GM18873 (cell line): ENCODE measurements at regions not wholly inside any gene's neighbourhood (a gene's known extent, or its start where the extent isn't known, plus 50 kb on each side); places are given as distances from the start of the nearest gene placed in this dataset.

Experiments used
- ATAC-seq: cut with Tn5 transposase; IDR thresholded peaks from one replicate; pipeline ENCODE4 v1.9.1; 2021; ENCODE audit warnings: mild to moderate bottlenecking, moderate library complexity, moderate number of reproducible peaks; ENCODE audit not compliant: unreplicated experiment, low FRiP score

DNA sequence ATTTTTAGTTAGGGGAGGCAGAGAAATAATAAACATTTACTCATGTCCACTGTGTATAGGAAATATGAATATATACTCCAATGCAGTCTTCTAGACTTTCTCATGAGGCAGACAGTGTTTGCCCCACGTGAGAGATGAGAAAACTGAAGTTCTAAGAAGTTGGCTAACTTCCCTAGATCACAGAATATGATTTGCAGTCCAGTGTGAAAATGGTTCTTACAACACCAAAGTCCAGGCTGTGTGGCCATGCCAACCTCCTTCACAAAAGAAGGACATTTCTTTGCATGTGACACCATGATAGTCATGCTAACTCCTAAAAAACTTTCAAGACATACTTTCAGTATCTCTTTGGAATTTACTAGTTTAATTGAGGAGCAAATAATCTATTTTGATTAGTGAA is 143.7 kb downstream of the IRS1 start:
- no peak for ATAC-seq

DNA sequence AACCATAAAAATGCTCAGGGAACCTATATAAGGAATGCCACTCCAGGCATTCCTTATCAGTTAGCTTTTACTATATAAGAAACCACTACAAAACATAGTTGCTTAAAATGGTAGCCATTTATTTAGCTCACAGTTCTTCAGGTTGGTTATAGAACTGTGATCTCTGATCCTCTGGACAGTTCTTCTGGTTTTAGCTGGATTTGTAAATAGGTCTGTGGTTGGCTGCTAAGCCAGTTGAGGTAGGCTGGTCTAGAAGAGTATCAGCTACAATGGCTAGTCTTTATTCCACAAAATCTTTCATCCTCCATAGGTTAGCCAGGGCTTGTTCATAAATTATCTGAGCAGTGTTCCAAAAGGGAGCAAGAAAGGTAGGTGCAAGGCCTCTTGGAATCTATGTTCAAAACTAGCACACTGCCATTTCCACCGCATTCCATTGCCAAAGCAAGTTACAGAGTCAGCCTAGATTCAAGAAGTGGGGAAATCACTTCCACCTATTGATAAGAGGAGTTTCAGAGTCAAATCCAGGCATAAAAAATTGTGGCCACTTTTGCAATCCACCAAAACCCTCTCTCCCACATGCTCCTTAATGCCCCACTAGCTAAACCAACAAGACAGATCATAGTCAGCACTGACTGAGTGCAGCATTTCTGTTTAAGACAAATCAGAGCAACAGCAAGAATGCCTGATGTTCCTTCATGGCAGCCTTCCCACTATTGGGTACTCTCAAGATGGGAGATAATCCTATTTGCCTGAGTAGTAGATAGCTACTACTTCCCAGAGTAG is 146.4 kb downstream of the IRS1 start:
- no peak for ATAC-seq

GRCh38 chr2:226652369-226652768 is 147.3 kb downstream of the IRS1 start:
- ATAC-seq = peak; percentile 54

GRCh38 chr2:226649871-226650660 is 149.6 kb downstream of the IRS1 start:
- ATAC-seq = no peak

- ATAC-seq = no peak
Measured at GRCh38 chr2:226649201-226649600, 150.4 kb downstream of the IRS1 start.

GRCh38 chr2:226647621-226648518 is 151.8 kb downstream of the IRS1 start:
- ATAC-seq = no peak

DNA sequence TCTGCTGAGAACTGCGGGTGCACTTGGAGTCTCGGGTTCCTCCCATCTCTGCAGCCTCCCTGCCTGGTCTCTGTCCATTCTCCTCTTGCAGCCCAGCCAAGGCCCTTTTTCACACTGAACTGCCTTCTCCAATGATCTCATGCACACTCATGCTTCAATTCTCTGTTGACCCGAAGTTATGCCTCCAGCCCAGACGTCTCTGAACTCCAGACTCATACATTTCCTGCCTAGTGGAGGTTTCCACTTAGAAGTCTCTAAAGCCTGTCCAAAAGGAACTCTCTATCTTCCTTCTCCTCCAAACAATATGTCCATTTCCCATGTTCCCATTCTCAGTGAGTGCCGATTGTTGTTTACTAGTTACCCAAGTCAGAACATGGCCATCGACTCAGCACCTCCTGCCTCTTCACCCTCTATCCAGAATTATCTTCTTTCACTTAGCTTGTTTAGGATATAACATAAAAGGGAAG is 155.2 kb downstream of the IRS1 start:
- no peak for ATAC-seq

DNA sequence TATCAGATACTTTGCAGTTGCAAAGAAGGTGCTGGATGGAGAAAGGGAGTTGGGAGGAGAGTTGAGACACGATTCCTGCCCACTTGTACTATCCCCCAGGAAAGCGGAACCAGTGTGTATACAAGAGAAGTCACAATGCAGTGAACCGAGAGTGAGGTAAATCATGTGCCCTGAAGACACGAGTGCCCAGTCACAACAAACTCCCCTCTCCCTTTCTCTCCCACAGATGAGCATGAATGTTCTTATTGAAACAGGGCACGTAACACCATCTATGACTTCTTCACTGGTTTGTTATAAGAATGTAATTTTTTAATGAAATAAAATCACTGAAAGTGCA is 155.7 kb downstream of the IRS1 start:
- ATAC-seq = no peak

- ATAC-seq = no peak
Measured at GRCh38 chr2:226643030-226643945, 156.3 kb downstream of the IRS1 start.

- no peak for ATAC-seq
Measured at GRCh38 chr2:226641008-226641407, 158.6 kb downstream of the IRS1 start.

- no peak for ATAC-seq
Measured at GRCh38 chr2:226640501-226640900, 159.1 kb downstream of the IRS1 start.

GRCh38 chr2:226639550-226639949 is 160.1 kb downstream of the IRS1 start:
- ATAC-seq = no peak

DNA sequence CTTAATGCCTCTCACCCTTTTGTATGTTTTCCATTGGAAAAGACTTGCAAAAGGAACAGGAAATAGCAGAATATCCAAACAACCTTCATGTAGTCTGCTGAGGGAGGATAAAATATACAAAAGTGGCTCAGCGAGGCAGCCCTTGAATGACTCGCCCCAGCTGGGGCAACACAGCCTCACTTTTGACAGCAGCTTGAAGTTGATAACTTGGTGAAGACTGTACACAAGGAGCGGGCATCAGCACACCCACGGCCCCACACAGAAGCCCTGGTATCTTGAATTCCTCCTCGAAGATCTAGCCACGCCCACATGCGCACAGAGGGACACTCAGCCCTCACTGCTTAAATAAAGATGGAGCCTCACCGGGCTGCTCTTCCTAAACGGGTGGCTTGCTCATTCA is 161.0 kb downstream of the IRS1 start:
- ATAC-seq = no peak

DNA sequence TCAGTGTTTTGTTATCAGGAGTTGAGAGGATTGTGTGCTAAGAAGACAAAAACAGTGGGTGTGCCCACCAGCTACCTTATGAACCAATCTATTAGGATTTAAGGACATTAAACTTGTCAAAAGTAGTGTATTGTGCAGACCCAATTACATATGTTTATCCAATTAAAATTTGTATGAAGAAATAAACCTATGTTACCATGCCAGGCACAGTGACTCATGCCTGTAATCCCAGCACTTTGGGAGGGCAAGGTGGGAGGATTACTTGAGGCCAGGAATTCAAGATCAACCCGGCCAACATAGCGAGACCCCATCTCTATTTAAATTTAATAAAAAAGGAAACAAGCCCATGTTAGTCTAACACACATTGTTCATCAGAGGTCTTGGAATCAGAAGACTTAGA is 162.2 kb downstream of the IRS1 start:
- ATAC-seq = no peak

DNA sequence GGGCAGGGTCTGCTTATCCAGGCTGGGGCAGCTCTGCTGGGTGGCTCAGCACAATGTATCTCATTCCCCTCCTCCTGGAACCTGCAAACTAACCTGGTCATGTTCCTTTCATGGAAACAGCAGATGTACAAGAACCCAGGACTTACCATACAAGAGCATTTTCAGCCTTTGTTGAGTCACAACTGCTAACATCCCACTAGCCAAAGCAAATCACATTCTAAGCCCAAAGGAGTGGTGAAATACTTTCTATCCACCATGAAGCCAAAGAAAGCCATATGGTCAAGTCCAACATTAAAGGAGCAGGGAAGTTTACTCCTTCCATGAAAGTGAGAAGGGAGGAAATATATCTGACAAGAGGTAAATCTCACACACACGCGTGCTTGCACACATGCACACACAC is 163.0 kb downstream of the IRS1 start:
- no peak for ATAC-seq

DNA sequence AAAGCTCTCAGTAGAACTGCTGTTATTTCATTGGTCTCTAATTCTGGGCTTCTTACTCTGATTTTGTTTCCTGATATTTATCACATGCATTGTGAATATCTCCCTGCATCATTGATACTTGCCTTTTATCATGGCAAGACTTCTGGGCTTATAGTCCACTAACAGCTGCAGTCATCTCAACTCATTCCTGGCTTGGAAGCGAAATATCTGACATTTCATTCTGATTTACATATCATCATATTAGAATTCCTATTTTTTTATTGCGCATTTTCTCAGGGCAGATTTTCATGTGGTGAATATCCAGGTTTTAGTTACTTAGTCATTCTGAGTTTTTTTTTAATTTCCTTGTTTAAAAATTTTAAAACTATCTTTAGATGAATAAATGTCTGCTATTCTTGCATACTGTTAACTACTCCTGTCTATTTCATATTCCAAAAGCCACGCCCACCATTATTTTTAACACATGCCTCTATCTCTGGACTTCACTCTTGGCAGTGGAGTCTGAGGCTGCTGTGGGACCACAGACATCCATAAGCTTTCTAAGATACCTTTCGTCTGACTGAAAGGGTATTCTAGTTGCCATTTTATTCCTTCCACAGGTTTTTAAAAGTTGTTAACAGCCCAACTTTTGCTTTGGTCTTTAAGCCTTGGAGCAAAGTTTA is 164.5 kb downstream of the IRS1 start:
- no peak for ATAC-seq

- no peak for ATAC-seq
Measured at GRCh38 chr2:226631671-226632070, 167.9 kb downstream of the IRS1 start.

DNA sequence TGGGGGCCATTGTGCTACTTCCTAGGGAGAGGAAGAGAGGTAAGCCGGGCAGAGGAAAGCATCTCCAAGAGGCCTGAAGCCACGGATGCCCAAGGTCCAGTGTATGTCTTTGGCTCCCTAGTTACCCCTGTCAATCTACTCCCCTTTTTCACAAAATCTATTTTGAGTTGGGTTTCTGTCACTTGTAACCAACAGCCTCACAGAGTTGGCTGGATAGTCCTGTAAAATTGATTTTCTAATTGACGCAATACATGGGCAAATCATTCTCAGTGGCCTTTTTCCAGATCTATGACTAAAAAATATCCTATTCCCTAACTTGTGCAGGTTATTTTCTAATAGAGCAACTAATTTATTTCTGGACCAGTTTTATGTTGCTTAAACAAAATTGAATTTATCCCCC is 168.4 kb downstream of the IRS1 start:
- ATAC-seq = no peak

GRCh38 chr2:226625946-226626345 is 173.7 kb downstream of the IRS1 start:
- no peak for ATAC-seq
